GM12874 (cell line): ENCODE measurements at regions not wholly inside any gene's neighbourhood (a gene's known extent, or its start where the extent isn't known, plus 50 kb on each side); places are given as distances from the start of the nearest gene placed in this dataset.

Experiments used
- CTCF ChIP-seq: IDR thresholded peaks from 2 replicates; pipeline ENCODE4 v1.5.1; 2011; ENCODE audit warnings: low read depth, mild to moderate bottlenecking, control low read depth, low read length, moderate library complexity; ENCODE audit not compliant: insufficient read depth

DNA sequence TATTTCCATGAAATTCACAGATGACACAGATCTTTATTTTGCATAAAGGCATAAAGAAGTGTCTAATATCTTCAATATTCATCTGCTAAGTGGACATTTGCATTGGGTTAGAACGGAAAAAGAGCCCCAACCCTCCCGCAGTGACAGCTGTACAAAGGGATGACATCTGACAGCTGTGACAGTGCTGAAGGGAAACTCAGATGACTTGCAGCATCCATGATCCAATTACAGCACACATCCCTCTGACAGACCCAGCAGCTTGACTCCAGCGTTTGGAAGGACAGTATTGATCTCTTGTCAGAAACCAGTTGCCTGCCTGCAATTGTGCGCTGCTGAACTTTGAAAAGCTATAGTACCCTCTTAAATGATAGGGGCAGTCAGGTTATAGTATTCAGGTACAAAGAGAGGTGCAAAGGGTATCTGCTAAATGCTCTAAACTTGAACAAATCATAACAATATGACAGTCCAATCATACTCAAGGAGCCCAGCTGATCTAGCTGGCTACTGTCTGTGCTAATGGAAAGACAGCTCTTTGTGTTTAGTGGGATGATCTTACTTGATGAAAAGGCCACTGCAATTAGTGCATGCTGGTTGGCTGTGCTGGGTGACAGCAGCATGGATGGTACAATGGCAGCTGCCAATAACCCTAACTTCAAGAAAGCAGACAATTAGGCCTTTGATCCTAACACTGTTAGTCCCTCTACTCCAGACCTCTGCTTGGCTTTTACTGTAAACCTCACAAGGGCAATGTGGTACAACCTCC, 599.2 kb downstream of the NR4A2 start:
- no peak for TF ChIP-seq CTCF

GRCh38 chr2:155730804-155731203, 601.7 kb downstream of the NR4A2 start:
- TF ChIP-seq CTCF, result no peak

- no peak for TF ChIP-seq CTCF
These were observed 605.2 kb downstream of the NR4A2 start for GRCh38 chr2:155727187-155727895.

- no peak for TF ChIP-seq CTCF
These were observed 610.2 kb downstream of the NR4A2 start for GRCh38 chr2:155722290-155722689.

GRCh38 chr2:155715705-155716104, 616.8 kb downstream of the NR4A2 start:
- no peak for TF ChIP-seq CTCF

DNA sequence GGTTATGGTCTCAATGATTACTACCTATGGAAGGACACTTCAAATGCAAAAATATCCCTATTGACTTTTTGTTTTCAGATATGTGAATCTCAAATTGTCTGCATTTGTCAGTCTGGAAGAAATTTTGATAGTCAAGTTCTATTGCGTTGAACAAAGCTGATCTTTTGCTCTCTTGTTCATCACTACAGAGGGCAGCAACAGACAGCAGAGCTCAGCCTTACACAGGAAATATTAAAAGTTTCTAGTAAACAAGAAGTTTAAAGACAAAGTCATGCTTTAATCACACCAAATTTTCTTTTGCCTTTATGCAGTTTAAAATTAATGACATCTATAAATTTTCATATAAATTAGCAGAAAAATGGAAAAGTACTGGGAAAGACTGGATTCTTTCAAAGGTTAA, 617.5 kb downstream of the NR4A2 start:
- TF ChIP-seq CTCF, result no peak

- no peak for TF ChIP-seq CTCF
These were observed 624.5 kb downstream of the NR4A2 start for GRCh38 chr2:155708071-155708470.
